HG03442 (cell line): ENCODE measurements at regions not wholly inside any gene's neighbourhood (a gene's known extent, or its start where the extent isn't known, plus 50 kb on each side); places are given as distances from the start of the nearest gene placed in this dataset.

Source experiments
- ATAC-seq: cut with Tn5 transposase; IDR thresholded peaks from one replicate; pipeline ENCODE4 v1.9.1; 2021; ENCODE audit warnings: mild to moderate bottlenecking, moderate library complexity; ENCODE audit not compliant: unreplicated experiment

DNA sequence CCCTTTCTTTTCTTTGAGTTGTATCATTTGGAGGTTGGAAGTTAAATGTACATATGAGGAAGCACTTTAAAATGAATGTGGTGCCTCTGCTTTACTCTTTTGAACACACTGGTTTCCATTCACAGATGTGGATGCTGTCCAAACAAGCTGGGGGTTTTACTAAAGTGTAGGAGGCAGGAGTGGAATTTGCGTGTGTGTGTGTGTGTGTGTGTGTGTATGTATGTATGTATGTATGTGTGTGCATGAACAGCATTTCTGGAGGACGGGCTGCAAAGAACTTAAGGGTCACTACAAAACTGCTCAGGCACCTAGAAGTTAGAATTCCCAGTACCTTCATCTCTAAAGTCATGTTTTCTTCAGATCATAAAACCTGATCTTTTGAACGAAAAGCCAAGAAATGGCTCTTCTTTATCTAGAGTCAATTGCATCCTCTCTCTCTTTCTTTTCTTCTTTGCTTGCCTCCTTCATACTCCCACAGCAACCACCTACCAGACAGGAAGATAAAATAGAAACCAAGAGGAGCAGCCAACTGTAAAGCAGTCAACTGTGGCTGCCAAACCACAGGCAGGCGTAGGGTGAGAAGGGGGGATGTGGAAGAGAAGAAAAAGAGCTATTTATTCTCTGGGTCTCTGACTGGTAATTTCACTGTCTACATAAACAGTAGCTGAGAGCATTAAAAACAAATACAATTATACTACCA is 177.0 kb upstream of the RASGEF1B start:
- ATAC-seq, result peak; percentile 97

- no peak for ATAC-seq
Measured at GRCh38 chr4:81647388-81647787, 175.7 kb upstream of the RASGEF1B start.

DNA sequence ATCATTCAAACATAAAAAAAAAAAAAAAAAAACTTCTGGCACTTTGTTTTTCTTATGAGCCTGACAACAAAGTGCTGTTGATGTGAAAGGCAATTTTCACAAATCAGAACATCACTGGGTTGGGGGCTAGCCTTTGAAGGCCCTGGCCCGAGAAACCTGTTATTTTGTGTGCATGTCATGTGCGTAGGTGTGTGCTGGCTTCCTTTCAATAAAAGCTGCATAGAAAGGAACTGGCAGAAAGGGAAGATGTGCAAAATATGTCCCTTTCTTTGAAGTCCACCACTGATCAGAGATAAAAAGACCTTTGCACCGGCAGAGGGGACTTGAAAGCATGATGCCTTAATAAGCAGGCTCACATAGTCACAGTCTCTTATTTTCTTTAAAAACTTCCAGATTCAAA is 170.8 kb upstream of the RASGEF1B start:
- no peak for ATAC-seq

GRCh38 chr4:81639248-81639647 is 167.5 kb upstream of the RASGEF1B start:
- no peak for ATAC-seq

GRCh38 chr4:81638698-81639097 is 167.0 kb upstream of the RASGEF1B start:
- no peak for ATAC-seq

DNA sequence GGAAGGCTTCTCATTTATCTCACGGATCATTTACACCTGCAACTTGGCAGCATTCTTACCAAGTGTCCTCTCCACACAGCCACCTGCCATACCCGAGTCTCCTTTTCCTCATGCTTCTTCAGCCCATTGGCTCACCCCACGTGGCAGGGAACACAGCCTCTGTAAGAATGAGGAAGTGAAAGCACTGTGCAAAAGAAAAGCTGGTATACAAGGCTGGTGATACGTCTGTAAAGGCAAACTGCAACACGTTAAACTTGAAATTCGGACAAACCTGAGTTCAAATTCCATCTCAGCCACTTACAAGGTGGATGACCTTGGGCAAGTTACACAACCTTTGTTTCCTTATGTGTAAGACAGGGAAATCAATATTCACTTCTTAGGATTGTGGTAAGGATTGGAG is 164.0 kb upstream of the RASGEF1B start:
- ATAC-seq, result peak; percentile 85

- ATAC-seq, result no peak
Measured at GRCh38 chr4:81634766-81635549, 163.3 kb upstream of the RASGEF1B start.

DNA sequence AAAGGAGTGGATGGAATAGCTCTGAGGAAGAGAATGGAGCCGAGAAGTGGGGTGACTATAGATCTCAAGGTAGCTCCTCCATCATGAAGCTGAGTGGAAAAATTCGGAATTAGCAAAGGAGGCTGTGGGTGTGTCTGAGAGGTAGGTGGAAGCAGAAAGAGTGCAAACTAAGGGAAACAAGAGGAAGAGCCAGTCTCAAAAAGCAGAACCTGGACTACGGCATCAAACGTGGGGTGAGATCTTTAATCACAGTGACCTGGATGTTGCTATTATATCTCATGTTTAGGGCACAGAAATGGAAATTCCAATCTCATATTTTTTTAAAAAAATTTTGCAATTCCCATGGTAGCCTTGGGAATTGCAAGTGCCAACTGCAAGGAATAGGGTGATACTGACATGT is 162.5 kb upstream of the RASGEF1B start:
- no peak for ATAC-seq

GRCh38 chr4:81632581-81633299 is 161.0 kb upstream of the RASGEF1B start:
- ATAC-seq, result no peak

DNA sequence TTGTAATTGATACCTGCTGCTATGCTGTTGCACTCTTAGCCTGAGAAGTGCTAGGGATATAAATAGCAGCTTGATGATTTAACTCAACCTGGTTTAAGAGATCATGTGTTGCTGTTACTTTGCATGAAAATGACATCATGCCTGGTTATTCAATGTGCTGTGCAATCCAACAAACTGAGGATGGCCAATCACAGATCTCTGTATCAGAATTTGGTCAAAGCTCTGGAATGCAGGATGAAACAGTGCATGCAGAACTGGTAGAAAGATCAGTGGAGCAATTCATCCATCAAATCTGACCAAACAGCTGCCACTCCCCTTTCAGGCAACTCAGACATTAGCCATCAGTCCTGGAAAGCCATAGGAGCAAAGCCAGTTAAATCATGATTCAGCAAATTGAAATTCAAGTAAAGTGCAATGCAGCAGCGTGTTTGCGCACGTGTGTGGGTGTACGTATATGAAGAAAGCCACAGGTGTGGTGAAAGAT is 160.3 kb upstream of the RASGEF1B start:
- peak; percentile 63 for ATAC-seq

GRCh38 chr4:81629366-81629765 is 157.7 kb upstream of the RASGEF1B start:
- no peak for ATAC-seq

GRCh38 chr4:81628489-81628888 is 156.8 kb upstream of the RASGEF1B start:
- no peak for ATAC-seq

- ATAC-seq, result no peak
Measured at GRCh38 chr4:81627590-81627989, 155.9 kb upstream of the RASGEF1B start.

DNA sequence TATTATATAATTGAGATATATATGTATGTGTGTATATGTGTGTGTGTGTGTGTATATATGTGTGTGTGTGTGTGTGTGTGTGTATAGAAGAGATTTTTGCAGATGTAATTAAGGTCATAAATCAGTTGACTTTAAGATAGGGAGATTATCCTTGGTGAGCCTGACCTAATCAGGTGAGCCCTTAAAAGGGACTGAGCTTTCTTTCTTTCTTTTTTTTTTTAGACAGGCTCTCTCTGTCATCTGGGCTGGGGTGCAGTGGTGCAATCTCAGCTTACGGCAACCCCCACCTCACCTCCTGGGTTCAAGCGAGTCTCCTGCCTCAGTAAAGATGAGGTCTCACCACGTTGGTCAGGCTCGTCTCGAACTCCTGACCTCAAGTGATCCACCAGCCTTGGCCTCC is 155.1 kb upstream of the RASGEF1B start:
- no peak for ATAC-seq

GRCh38 chr4:81625422-81626417 is 154.0 kb upstream of the RASGEF1B start:
- no peak for ATAC-seq

- ATAC-seq, result no peak
Measured at GRCh38 chr4:81623434-81623833, 151.7 kb upstream of the RASGEF1B start.

DNA sequence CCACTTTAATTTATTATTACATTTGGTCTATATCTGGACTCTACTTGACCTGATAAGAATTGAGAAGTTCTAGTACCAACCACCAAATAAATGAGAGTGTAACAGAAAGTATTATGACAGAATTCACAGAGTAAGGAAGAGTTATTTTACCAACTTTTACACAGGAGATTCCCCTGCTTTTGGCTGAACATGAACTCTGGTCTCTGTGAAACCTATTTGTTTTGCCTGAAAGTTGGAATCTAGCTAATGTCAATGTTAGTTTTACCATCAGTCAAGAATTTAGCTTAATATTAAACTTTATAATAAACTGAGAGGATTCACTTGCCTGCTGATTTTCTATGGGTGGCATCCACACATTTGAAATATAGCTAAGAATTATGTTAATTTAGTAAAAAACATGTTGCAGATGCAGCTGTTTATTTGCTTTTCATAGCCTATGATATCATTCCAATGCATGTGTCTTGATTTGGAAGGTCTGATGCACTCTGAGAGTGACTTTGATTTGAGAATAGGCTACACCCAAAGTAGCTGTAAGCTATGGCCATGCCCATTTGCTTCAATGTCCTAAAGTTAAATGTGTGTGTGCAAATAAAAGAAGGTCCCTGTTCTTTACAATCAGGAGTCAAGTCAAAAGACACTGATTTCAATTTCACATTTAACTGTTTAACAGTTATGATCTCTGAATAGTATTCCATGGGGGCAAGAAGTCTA is 150.9 kb upstream of the RASGEF1B start:
- ATAC-seq, result no peak

GRCh38 chr4:81622028-81622427 is 150.3 kb upstream of the RASGEF1B start:
- ATAC-seq, result no peak

DNA sequence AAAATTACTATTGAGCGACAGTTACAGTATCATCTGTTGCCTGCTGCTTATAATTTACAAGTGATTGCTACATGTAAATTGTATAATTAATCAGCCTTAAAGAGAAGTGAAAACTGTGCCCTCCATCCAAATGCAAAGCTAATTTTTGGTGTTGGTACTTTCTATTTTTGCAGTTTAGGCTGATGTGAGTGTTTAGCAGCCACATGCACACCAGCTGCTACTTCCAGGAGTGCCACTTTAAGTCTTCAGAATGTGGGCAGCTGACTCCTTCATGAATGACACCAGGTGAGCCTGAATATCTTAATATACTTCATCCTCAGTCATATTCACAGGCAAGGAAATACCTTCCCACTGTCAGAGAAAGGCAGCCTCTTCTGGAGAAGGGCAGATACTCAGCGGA is 149.8 kb upstream of the RASGEF1B start:
- ATAC-seq, result no peak

DNA sequence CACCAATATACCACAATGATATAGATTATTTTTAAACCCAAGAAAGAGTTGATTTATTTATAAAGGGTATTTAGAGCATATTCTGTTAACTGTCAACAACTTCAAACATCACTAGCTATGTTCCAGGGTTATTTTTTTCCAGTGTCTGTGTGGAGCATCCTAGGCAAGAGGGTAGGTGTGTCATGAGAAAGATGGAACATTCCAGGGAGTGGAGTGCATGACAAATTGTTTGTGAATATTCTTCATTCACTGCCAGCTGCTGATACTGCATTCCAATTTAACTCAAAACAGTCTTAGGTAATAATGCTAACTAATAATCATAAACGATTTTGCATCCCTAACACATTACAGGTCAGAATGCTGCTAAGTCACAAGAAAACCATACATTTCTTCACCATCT is 148.7 kb upstream of the RASGEF1B start:
- ATAC-seq, result no peak
